HCT116 (cell line): ENCODE measurements at regions not wholly inside any gene's neighbourhood (a gene's known extent, or its start where the extent isn't known, plus 50 kb on each side); places are given as distances from the start of the nearest gene placed in this dataset.
"Not testable (repeated sequence)": the region's sequence is repeated elsewhere in the genome, so short reads cannot be mapped to it uniquely, and the experiment has no call there.

Experiments used
- ATAC-seq: fragments of 200-7000 bp; cut with Tn5 transposase; 2 replicates; pipeline ENCODE4 v1.9.1; 2020; ENCODE audit warnings: mild to moderate bottlenecking, moderate library complexity
- BruUV-seq: library from RNA; stranded (reverse); fragments of 400-500 nt; replicated peaks from 2 replicates; lab custom pipeline; 2021; lab: Mats Ljungman, UMichigan
- CTCF ChIA-PET: fragments of 300-600 bp; sonication (Branson Sonifier 250); formaldehyde crosslinking; loops from one replicate; lab custom pipeline; 2021; ENCODE audit warnings: antibody characterized with exemption; lab: Charles Lee
- POLR2A ChIA-PET: fragments of 300-600, 350-600 bp; sonication (Branson Sonifier 250); formaldehyde crosslinking; loops from one replicate; lab custom pipeline; 2021; ENCODE audit warnings: antibody characterized with exemption; lab: Charles Lee
- RAD21 ChIA-PET, 2 experiments: fragments of 300-600 bp; sonication (Branson Sonifier 250); formaldehyde crosslinking; loops; one replicate each; lab custom pipeline; 2023; ENCODE audit warnings: low total read pairs in 2 of 2; ENCODE audit not compliant: uncharacterized antibody in 2 of 2, unreplicated experiment in 2 of 2, low non-redundant PET in 1 of 2; lab: Charles Lee
- DNase-seq: peaks from one replicate; pipeline ENCODE4 v3.0.0-alpha.2; 2010; ENCODE audit warnings: low read depth, low spot score
- H2AFZ ChIP-seq: fragments of 200-600 bp; shearing (Covaris generic), sonication (generic); 2 replicates; pipeline ENCODE4 v1.6.1; 2017; ENCODE audit warnings: low read depth, mixed run types, mixed read lengths, antibody characterized with exemption, low read length; ENCODE audit not compliant: poor library complexity, severe bottlenecking
- H3K27ac ChIP-seq: 2 replicates; pipeline ENCODE4 v1.5.1; 2012; ENCODE audit warnings: low read depth, low read length
- H3K27me3 ChIP-seq: fragments of 200-600 bp; sonication (generic); 2 replicates; pipeline ENCODE4 v1.6.1; 2016; ENCODE audit warnings: mixed run types, low read length, mixed read lengths; ENCODE audit not compliant: insufficient read depth
- H3K36me3 ChIP-seq, 2 experiments: fragments of 200-500 bp in 1 of 2; fragments of 200-600 bp in 1 of 2; sonication (Bioruptor generic) in 1 of 2; sonication (generic) in 1 of 2; 2 replicates each; pipeline versions ENCODE4 v1.5.1 to v1.6.1; 2014 to 2016; ENCODE audit warnings: low read length in 2 of 2, inconsistent platforms in 1 of 2, mixed read lengths in 1 of 2, mixed run types in 1 of 2; ENCODE audit not compliant: insufficient read depth in 2 of 2, control insufficient read depth in 1 of 2
- H3K4me1 ChIP-seq, 2 experiments: fragments of 200-600 bp in 1 of 2; sonication (generic) in 1 of 2; 2 replicates each; pipeline versions ENCODE4 v1.5.1 to v1.6.1; 2012 to 2017; ENCODE audit warnings: low read length in 2 of 2, inconsistent platforms in 1 of 2, mild to moderate bottlenecking in 1 of 2, mixed read lengths in 1 of 2, mixed run types in 1 of 2, moderate library complexity in 1 of 2; ENCODE audit not compliant: insufficient read depth in 2 of 2, control insufficient read depth in 1 of 2
- H3K4me2 ChIP-seq: fragments of 200-600 bp; sonication (generic); 2 replicates; pipeline ENCODE4 v1.6.1; 2017; ENCODE audit warnings: mixed run types, low read length, mixed read lengths
- H3K4me3 ChIP-seq, 2 experiments: fragments of 200-600 bp in 1 of 2; sonication (generic) in 1 of 2; replicated peaks in 1 of 2; 2 replicates each; pipeline ENCODE4 v1.5.1; 2011 to 2016; ENCODE audit warnings: low read length in 2 of 2, control low read depth in 1 of 2, low read depth in 1 of 2, mild to moderate bottlenecking in 1 of 2, mixed read lengths in 1 of 2, mixed run types in 1 of 2
- H3K79me2 ChIP-seq: fragments of 200-600 bp; sonication (generic); 2 replicates; pipeline ENCODE4 v1.6.1; 2017; ENCODE audit warnings: mild to moderate bottlenecking, mixed run types, low read length, moderate library complexity, mixed read lengths; ENCODE audit not compliant: insufficient read depth
- H3K9ac ChIP-seq: fragments of 200-600 bp; sonication (generic); 2 replicates; pipeline ENCODE4 v1.6.1; 2016; ENCODE audit warnings: low read length, mixed read lengths
- H3K9me2 ChIP-seq: fragments of 200-600 bp; sonication (generic), shearing (Covaris generic); 2 replicates; pipeline ENCODE4 v1.6.1; 2017; ENCODE audit warnings: mixed run types, mild to moderate bottlenecking, moderate library complexity; ENCODE audit not compliant: insufficient read depth
- H3K9me3 ChIP-seq, 2 experiments: fragments of 200-500 bp in 1 of 2; fragments of 200-600 bp in 1 of 2; sonication (Bioruptor generic) in 1 of 2; sonication (generic) in 1 of 2; 2 replicates each; pipeline ENCODE4 v1.6.1; 2014 to 2017; ENCODE audit warnings: low read length in 2 of 2, mixed read lengths in 2 of 2, inconsistent platforms in 1 of 2, low read depth in 1 of 2, mild to moderate bottlenecking in 1 of 2, mixed run types in 1 of 2, moderate library complexity in 1 of 2; ENCODE audit not compliant: control insufficient read depth in 1 of 2, insufficient read depth in 1 of 2
- H4K20me1 ChIP-seq: fragments of 200-600 bp; sonication (generic), shearing (Covaris generic); 2 replicates; pipeline ENCODE4 v1.6.1; 2017; ENCODE audit warnings: mixed run types, mild to moderate bottlenecking, moderate library complexity; ENCODE audit not compliant: insufficient read depth
- CBX3 ChIP-seq: IDR thresholded peaks from 2 replicates; pipeline ENCODE4 v1.6.1; 2012; ENCODE audit warnings: low read depth
- EZH2 ChIP-seq: fragments of 200-600 bp; sonication (generic); IDR thresholded peaks from 2 replicates; pipeline ENCODE4 v1.6.1; 2017; ENCODE audit warnings: antibody characterized with exemption, mixed run types
- POLR2AphosphoS5 ChIP-seq: IDR thresholded peaks from 2 replicates; pipeline ENCODE4 v1.6.1; 2011; ENCODE audit warnings: mild to moderate bottlenecking, low read depth, low read length, moderate library complexity
- SP1 ChIP-seq: IDR thresholded peaks from 2 replicates; pipeline ENCODE4 v1.6.1; 2012; ENCODE audit warnings: low read depth
- SRF ChIP-seq: IDR thresholded peaks from 2 replicates; pipeline ENCODE4 v1.6.1; 2012; ENCODE audit warnings: low read depth
- ZFX ChIP-seq: fragments of 450-650 bp; IDR thresholded peaks from 2 replicates; pipeline ENCODE4 v1.6.1; 2017
- intact Hi-C: fragments of 100-400 bp; cut with micrococcal nuclease; formaldehyde crosslinking; loops from 2 replicates; pipeline ENCODE4 v1.10.0; 2022

GRCh38 chr1:14273811-14274210, 324.7 kb upstream of the KAZN start:
- Histone ChIP-seq H3K27ac (no peak overlapping the region), H4K20me1 (no peaks in the 10 kb centered on the region), H3K9ac (no peak overlapping the region), H3K4me2 (no peak overlapping the region), H3K79me2 (no peaks in the 10 kb centered on the region), H3K9me2 (no peaks in the 10 kb centered on the region), H3K36me3 (no peaks in the 10 kb centered on the region), H2AFZ (no peak overlapping the region), H3K4me1 (no peaks in the 10 kb centered on the region), H3K4me3 (no peak overlapping the region), H3K9me3 (no peaks in the 10 kb centered on the region), H3K27me3 (no peaks in the 10 kb centered on the region)
- DNase-seq (no peak), ATAC-seq (no peak)
- ChIA-PET POLR2A (no interaction called here), CTCF (no interaction called here), RAD21 (no interaction called here)
- BruUV-seq, result no TSS peak
- TF ChIP-seq EZH2, result no peak
- TF ChIP-seq SRF, result no peak
- intact Hi-C loops, result no loop called here

- H3K27me3 ChIP-seq, BruUV-seq, H3K4me3 ChIP-seq, H2AFZ ChIP-seq, POLR2A ChIA-PET, H4K20me1 ChIP-seq, ATAC-seq, H3K79me2 ChIP-seq, CTCF ChIA-PET, H3K36me3 ChIP-seq, intact Hi-C loops, H3K9me3 ChIP-seq, RAD21 ChIA-PET, H3K27ac ChIP-seq, H3K4me1 ChIP-seq, H3K9me2 ChIP-seq, DNase-seq, H3K9ac ChIP-seq, H3K4me2 ChIP-seq: not testable (repeated sequence)
These were observed 318.6 kb upstream of the KAZN start for GRCh38 chr1:14279891-14280290.

- no peak overlapping the region for H3K27ac ChIP-seq
- no peak overlapping the region for H3K4me3 ChIP-seq
- H4K20me1 ChIP-seq, result no peaks in the 10 kb centered on the region
- no peak overlapping the region for H3K9ac ChIP-seq
- intact Hi-C loops, result no loop called here
- no peak overlapping the region for H3K4me2 ChIP-seq
- DNase-seq, result no peak
- H3K4me1 ChIP-seq, result no peaks in the 10 kb centered on the region
- ChIA-PET CTCF (no interaction called here), RAD21 (no interaction called here), POLR2A (no interaction called here)
- TF ChIP-seq POLR2AphosphoS5, result no peak
- TF ChIP-seq CBX3, result no peak
- TF ChIP-seq ZFX, result no peak
- no peak for TF ChIP-seq SP1
- no peaks in the 10 kb centered on the region for H3K36me3 ChIP-seq
- H3K79me2 ChIP-seq, result no peaks in the 10 kb centered on the region
- H3K9me2 ChIP-seq, result no peaks in the 10 kb centered on the region
- H3K27me3 ChIP-seq, result peaks cover 3% of the 10 kb centered on the region; the same call in 1 of the 2 replicates
- BruUV-seq, result no TSS peak
- no peak overlapping the region for H2AFZ ChIP-seq
- H3K9me3 ChIP-seq, result no peaks in the 10 kb centered on the region
- ATAC-seq, result no peak
These were observed 317.6 kb upstream of the KAZN start for GRCh38 chr1:14280909-14281308.
